ENCODE measurements at regions not wholly inside any gene's neighbourhood (a gene's known extent, or its start where the extent isn't known, plus 50 kb on each side); places are given as distances from the start of the nearest gene placed in this dataset.

- no peaks in the 10 kb centered on the region for H3K36me3 ChIP-seq (ENCODE audit: control insufficient read depth in 2 of 2, insufficient read depth in 1 of 2, low read length in 2 of 2)
- no peaks in the 10 kb centered on the region for H3K9me3 ChIP-seq (ENCODE audit: control insufficient read depth, insufficient read depth, low read depth, low read length)
- H3K4me1 ChIP-seq (ENCODE audit: control insufficient read depth, insufficient read depth, low read length) = no peaks in the 10 kb centered on the region
- TF ChIP-seq ZNF433 (tag by site-specific recombination; IDR thresholded peaks at IDR 0.05; ENCODE audit: low read depth) (no peak), ZNF514 (tag by site-specific recombination; IDR thresholded peaks at IDR 0.05) (no peak), ZBTB20 (tag by site-specific recombination; IDR thresholded peaks at IDR 0.05) (no peak), PRDM4 (tag by site-specific recombination; IDR thresholded peaks at IDR 0.05) (no peak), PATZ1 (tag by site-specific recombination; IDR thresholded peaks at IDR 0.05) (no peak), KLF17 (tag by site-specific recombination; IDR thresholded peaks at IDR 0.05) (no peak), OVOL3 (tag by site-specific recombination; IDR thresholded peaks at IDR 0.05) (no peak), ZNF354C (tag by site-specific recombination; IDR thresholded peaks at IDR 0.05; ENCODE audit: borderline replicate concordance, low read depth) (no peak)
- ChIA-PET POLR2A (no interaction called here), CTCF (interaction anchor here (0.6 to 0.7 kb wide), 3 partner anchors 12 to 428 kb away, joined by 3 read pairs; no protein-coding TSS in a partner anchor)
- H3K27ac ChIP-seq (ENCODE audit: extremely low read depth, low read depth, low read length) = no peak overlapping the region
- no peak overlapping the region for H3K4me3 ChIP-seq (ENCODE audit: low read depth, low read length)
Observed at GRCh38 chr3:139107424-139108252, 62.9 kb upstream of the PRR23C start.

GRCh38 chr3:139108253-139108969 lies 63.7 kb upstream of the PRR23C start:
- Histone ChIP-seq H3K4me1 (ENCODE audit: control insufficient read depth, insufficient read depth, low read length) (no peaks in the 10 kb centered on the region), H3K9me3 (ENCODE audit: control insufficient read depth, insufficient read depth, low read depth, low read length) (no peaks in the 10 kb centered on the region), H3K27ac (ENCODE audit: extremely low read depth, low read depth, low read length) (no peak overlapping the region), H3K36me3 (ENCODE audit: control insufficient read depth in 2 of 2, insufficient read depth in 1 of 2, low read length in 2 of 2) (no peaks in the 10 kb centered on the region), H3K4me3 (ENCODE audit: low read depth, low read length) (no peak overlapping the region)
- CTCF ChIA-PET = interaction anchor here (0.7 kb wide), 1 partner anchor 427 kb away, joined by 3 read pairs; no protein-coding TSS in a partner anchor
- POLR2A ChIA-PET = no interaction called here
- TF ChIP-seq ZNF280C (tag by site-specific recombination; IDR thresholded peaks at IDR 0.05) (no peak), ZNF175 (tag by site-specific recombination; IDR thresholded peaks at IDR 0.05) (no peak), ZNF639 (tag by site-specific recombination; IDR thresholded peaks at IDR 0.05) (no peak), PRDM6 (tag by site-specific recombination; IDR thresholded peaks at IDR 0.05) (no peak), PRDM4 (tag by site-specific recombination; IDR thresholded peaks at IDR 0.05) (no peak), ZNF292 (tag by site-specific recombination; IDR thresholded peaks at IDR 0.05; ENCODE audit: borderline replicate concordance, low read depth) (no peak), ZNF274 (IDR thresholded peaks at IDR 0.05; ENCODE audit: low read length) (no peak), ZNF274 (tag by site-specific recombination; IDR thresholded peaks at IDR 0.05; ENCODE audit: borderline replicate concordance) (no peak), ZNF544 (tag by site-specific recombination; IDR thresholded peaks at IDR 0.05) (no peak), IKZF3 (tag by site-specific recombination; IDR thresholded peaks at IDR 0.05) (no peak), KLF7 (tag by site-specific recombination; IDR thresholded peaks at IDR 0.05; ENCODE audit: borderline replicate concordance) (no peak)
